ENCODE measurements at regions not wholly inside any gene's neighbourhood (a gene's known extent, or its start where the extent isn't known, plus 50 kb on each side); places are given as distances from the start of the nearest gene placed in this dataset.

- TF ChIP-seq CTCF (conservative IDR thresholded peaks at IDR 0.05; ENCODE audit: low read depth, low read length), result no peak
- TF ChIP-seq EZH2 (IDR thresholded peaks at IDR 0.05; ENCODE audit: low read length, unreplicated experiment), result no peak
Measured at GRCh38 chr2:82137441-82137840, 1832.9 kb upstream of the LRRTM1 start.
